Neuronal stem cell (in vitro differentiated cells): ENCODE measurements at regions not wholly inside any gene's neighbourhood (a gene's known extent, or its start where the extent isn't known, plus 50 kb on each side); places are given as distances from the start of the nearest gene placed in this dataset.

Experiments
- DNase-seq: peaks from one replicate; pipeline ENCODE4 v3.0.0-alpha.2; 2013; ENCODE audit warnings: low spot score
- H2AFZ ChIP-seq: one replicate; pipeline ENCODE4 v1.6.1; 2013; ENCODE audit warnings: mild to moderate bottlenecking, low read length, inconsistent platforms
- H2AK5ac ChIP-seq: 2 replicates; pipeline ENCODE4 v1.6.1; 2013; ENCODE audit warnings: low read depth, mild to moderate bottlenecking, inconsistent platforms, low read length, moderate library complexity, mixed read lengths
- H2BK120ac ChIP-seq: 2 replicates; pipeline ENCODE4 v1.6.1; 2013; ENCODE audit warnings: low read depth, mild to moderate bottlenecking, inconsistent platforms, low read length, moderate library complexity, mixed read lengths
- H2BK12ac ChIP-seq: one replicate; pipeline ENCODE4 v1.6.1; 2013; ENCODE audit warnings: low read length, inconsistent platforms
- H2BK15ac ChIP-seq: 2 replicates; pipeline ENCODE4 v1.6.1; 2013; ENCODE audit warnings: mild to moderate bottlenecking, low read length, inconsistent platforms, mixed read lengths
- H2BK5ac ChIP-seq: one replicate; pipeline ENCODE4 v1.6.1; 2013; ENCODE audit warnings: inconsistent platforms, mild to moderate bottlenecking, low read length, moderate library complexity
- H3K14ac ChIP-seq: one replicate; pipeline ENCODE4 v1.6.1; 2013; ENCODE audit warnings: low read length, inconsistent platforms
- H3K18ac ChIP-seq: 2 replicates; pipeline ENCODE4 v1.6.1; 2013; ENCODE audit warnings: low read length, inconsistent platforms
- H3K23ac ChIP-seq: 2 replicates; pipeline ENCODE4 v1.6.1; 2013; ENCODE audit warnings: low read depth, mild to moderate bottlenecking, mixed read lengths, low read length, inconsistent platforms; ENCODE audit not compliant: poor library complexity
- H3K27ac ChIP-seq: replicated peaks from 3 replicates; pipeline ENCODE4 v1.5.1; 2013; ENCODE audit warnings: low read length, inconsistent platforms
- H3K27me3 ChIP-seq, 3 experiments: 2 replicates each; pipeline ENCODE4 v1.6.1; 2013; ENCODE audit warnings: low read length in 3 of 3, mild to moderate bottlenecking in 2 of 3, inconsistent platforms in 1 of 3, low read depth in 1 of 3, mixed read lengths in 1 of 3, moderate library complexity in 1 of 3; ENCODE audit not compliant: control insufficient read depth in 3 of 3, insufficient read depth in 3 of 3
- H3K36me3 ChIP-seq, 2 donors: replicated peaks in 1 of 2; 2 replicates each; pipeline ENCODE4 v1.6.1; 2013; ENCODE audit warnings: low read length in 2 of 2; ENCODE audit not compliant: control insufficient read depth in 2 of 2, insufficient read depth in 2 of 2
- H3K4ac ChIP-seq: 2 replicates; pipeline ENCODE4 v1.6.1; 2013; ENCODE audit warnings: inconsistent platforms, mild to moderate bottlenecking, low read length, moderate library complexity
- H3K4me1 ChIP-seq, 2 donors: 1 replicate in 1 of 2; 2 replicates in 1 of 2; pipeline ENCODE4 v1.6.1; 2013; ENCODE audit warnings: low read length in 2 of 2, low read depth in 1 of 2; ENCODE audit not compliant: control insufficient read depth in 2 of 2, insufficient read depth in 1 of 2
- H3K4me2 ChIP-seq: one replicate; pipeline ENCODE4 v1.6.1; 2013; ENCODE audit warnings: mild to moderate bottlenecking, low read length, inconsistent platforms; ENCODE audit not compliant: insufficient read depth, poor library complexity, severe bottlenecking
- H3K4me3 ChIP-seq, 2 donors: 2 replicates each; pipeline ENCODE4 v1.5.1; 2013; ENCODE audit warnings: low read length in 2 of 2, mild to moderate bottlenecking in 2 of 2, inconsistent platforms in 1 of 2, moderate library complexity in 1 of 2
- H3K79me1 ChIP-seq: one replicate; pipeline ENCODE4 v1.6.1; 2013; ENCODE audit warnings: low read depth, mild to moderate bottlenecking, inconsistent platforms, low read length, moderate library complexity
- H3K9ac ChIP-seq: one replicate; pipeline ENCODE4 v1.6.1; 2013; ENCODE audit warnings: mild to moderate bottlenecking, low read depth, low read length, inconsistent platforms; ENCODE audit not compliant: poor library complexity
- H3K9me3 ChIP-seq, 2 donors: replicated peaks in 1 of 2; 2 replicates each; pipeline versions ENCODE3 to v1.6.1; 2013; ENCODE audit warnings: low read length in 2 of 2, mild to moderate bottlenecking in 2 of 2, inconsistent platforms in 1 of 2, low read depth in 1 of 2, mixed read lengths in 1 of 2, moderate library complexity in 1 of 2; ENCODE audit not compliant: control insufficient read depth in 2 of 2, insufficient read depth in 1 of 2
- H4K8ac ChIP-seq: one replicate; pipeline ENCODE4 v1.6.1; 2013; ENCODE audit warnings: low read depth, mild to moderate bottlenecking, inconsistent platforms, low read length, moderate library complexity
- H4K91ac ChIP-seq: one replicate; pipeline ENCODE4 v1.6.1; 2013; ENCODE audit warnings: low read length, low read depth, mild to moderate bottlenecking, inconsistent platforms; ENCODE audit not compliant: poor library complexity
- WGBS, 2 donors: extraction: QIAGEN DNeasy Blood & Tissue Kit; methylation state at CpG; one replicate each; pipeline ENCODE4 v1.1.7; 2013; ENCODE audit warnings: missing lambda C conversion rate in 2 of 2, mixed read lengths in 1 of 2; ENCODE audit not compliant: insufficient read length in 2 of 2, insufficient replicate concordance in 1 of 2; ENCODE audit errors: extremely low coverage in 2 of 2; 5-methylcytosine and 5-hydroxymethylcytosine counted together

- H4K91ac ChIP-seq = no peak overlapping the region
- H3K27me3 ChIP-seq = no peaks in the 10 kb centered on the region
- no peak overlapping the region for H2BK15ac ChIP-seq
- no CpG with 5 or more reads among the region's 2 CpGs for WGBS, 2 donors
- no peak overlapping the region for H2AFZ ChIP-seq
- H3K27ac ChIP-seq = no peak overlapping the region
- no peaks in the 10 kb centered on the region for H3K79me1 ChIP-seq
- H3K36me3 ChIP-seq = no peaks in the 10 kb centered on the region
- no peaks in the 10 kb centered on the region for H3K4me1 ChIP-seq
- no peak overlapping the region for H2AK5ac ChIP-seq
- H2BK5ac ChIP-seq = no peak overlapping the region
- H3K9me3 ChIP-seq = no peaks in the 10 kb centered on the region
- H3K18ac ChIP-seq = no peak overlapping the region
- no peak overlapping the region for H2BK12ac ChIP-seq
- no peak for DNase-seq
- H3K14ac ChIP-seq = no peak overlapping the region
- H3K4ac ChIP-seq = no peak overlapping the region
- H3K23ac ChIP-seq = no peak overlapping the region
- no peak overlapping the region for H4K8ac ChIP-seq
- H2BK120ac ChIP-seq = no peak overlapping the region
- no peak overlapping the region for H3K4me3 ChIP-seq
- H3K9ac ChIP-seq = no peak overlapping the region
- no peak overlapping the region for H3K4me2 ChIP-seq
Observed at GRCh38 chr9:119036969-119037368, 332.3 kb downstream of the BRINP1 start.

- H3K4ac ChIP-seq = no peak overlapping the region
- H2BK120ac ChIP-seq = no peak overlapping the region
- H3K23ac ChIP-seq = no peak overlapping the region
- H4K91ac ChIP-seq = no peak overlapping the region
- H3K79me1 ChIP-seq = no peaks in the 10 kb centered on the region
- peak overlapping the region; percentile 81 for H3K27ac ChIP-seq
- H3K9me3 ChIP-seq = no peaks in the 10 kb centered on the region
- no peak overlapping the region for H4K8ac ChIP-seq
- no peak overlapping the region for H3K14ac ChIP-seq
- H3K4me1 ChIP-seq = peaks cover 0 to 6% of the 10 kb centered on the region in 2 donors
- no peak overlapping the region for H3K18ac ChIP-seq
- no peaks in the 10 kb centered on the region for H3K36me3 ChIP-seq
- H3K27me3 ChIP-seq = no peaks in the 10 kb centered on the region
- no peak overlapping the region for H2BK15ac ChIP-seq
- H2AK5ac ChIP-seq = no peak overlapping the region
- H3K4me3 ChIP-seq = no peak overlapping the region
- WGBS, 2 donors = no CpG with 5 or more reads among the region's 1 CpG
- H2BK5ac ChIP-seq = no peak overlapping the region
- no peak for DNase-seq
- H3K9ac ChIP-seq = no peak overlapping the region
- H2AFZ ChIP-seq = no peak overlapping the region
- no peak overlapping the region for H3K4me2 ChIP-seq
- H2BK12ac ChIP-seq = no peak overlapping the region
Observed at GRCh38 chr9:119043996-119044395, 325.2 kb downstream of the BRINP1 start.

GRCh38 chr9:119044806-119045205 lies 324.4 kb downstream of the BRINP1 start:
- Histone ChIP-seq H2BK5ac (no peak overlapping the region), H4K8ac (no peak overlapping the region), H3K27me3 (no peaks in the 10 kb centered on the region), H3K27ac (peak overlapping the region; percentile 81), H3K4me1 (peaks cover 0 to 6% of the 10 kb centered on the region in 2 donors), H3K4ac (no peak overlapping the region), H3K18ac (no peak overlapping the region), H3K23ac (no peak overlapping the region), H2AK5ac (no peak overlapping the region), H2BK120ac (no peak overlapping the region), H2AFZ (no peak overlapping the region), H4K91ac (no peak overlapping the region), H2BK12ac (no peak overlapping the region), H3K14ac (no peak overlapping the region), H3K9me3 (no peaks in the 10 kb centered on the region), H3K9ac (no peak overlapping the region), H3K4me3 (no peak overlapping the region), H3K79me1 (no peaks in the 10 kb centered on the region), H2BK15ac (no peak overlapping the region), H3K36me3 (no peaks in the 10 kb centered on the region), H3K4me2 (no peak overlapping the region)
- DNase-seq = peak; percentile 47
- no CpG with 5 or more reads among the region's 1 CpG for WGBS, 2 donors

GRCh38 chr9:119047513-119048307 lies 321.5 kb downstream of the BRINP1 start:
- Histone ChIP-seq H3K9me3 (no peaks in the 10 kb centered on the region), H4K8ac (no peak overlapping the region), H3K18ac (no peak overlapping the region), H3K36me3 (no peaks in the 10 kb centered on the region), H3K4me1 (peaks cover 0 to 7% of the 10 kb centered on the region in 2 donors), H3K23ac (no peak overlapping the region), H3K27ac (no peak overlapping the region), H2BK15ac (no peak overlapping the region), H3K9ac (no peak overlapping the region), H2AK5ac (no peak overlapping the region), H2BK5ac (no peak overlapping the region), H3K79me1 (no peaks in the 10 kb centered on the region), H3K14ac (no peak overlapping the region), H4K91ac (no peak overlapping the region), H2AFZ (no peak overlapping the region), H2BK120ac (no peak overlapping the region), H3K4ac (no peak overlapping the region), H3K4me3 (no peak overlapping the region), H2BK12ac (no peak overlapping the region), H3K27me3 (no peaks in the 10 kb centered on the region), H3K4me2 (no peak overlapping the region)
- no CpG with 5 or more reads among the region's 4 CpGs for WGBS, 2 donors
- DNase-seq = no peak
